Neural cell (in vitro differentiated cells): ENCODE measurements at regions not wholly inside any gene's neighbourhood (a gene's known extent, or its start where the extent isn't known, plus 50 kb on each side); places are given as distances from the start of the nearest gene placed in this dataset.

Experiments used
- H2AFZ ChIP-seq: fragments of 200-600, 300-800 bp; sonication (generic), shearing (Covaris generic); 2 replicates; pipeline ENCODE4 v1.6.0; 2014; ENCODE audit warnings: low read depth, mild to moderate bottlenecking, antibody characterized with exemption, low read length, moderate library complexity
- H3F3A ChIP-seq: fragments of 200-600 bp; shearing (Covaris generic); 2 replicates; pipeline ENCODE4 v1.6.1; 2016; ENCODE audit warnings: mild to moderate bottlenecking, moderate library complexity, mixed read lengths, antibody characterized with exemption, low read length; ENCODE audit not compliant: insufficient read depth, poor library complexity, severe bottlenecking
- H3K27ac ChIP-seq: fragments of 200-600, 300-800 bp; sonication (generic), shearing (Covaris generic); 2 replicates; pipeline ENCODE4 v1.5.1; 2014; ENCODE audit warnings: mild to moderate bottlenecking, low read length, moderate library complexity
- H3K27me3 ChIP-seq: fragments of 300-800, 200-600 bp; sonication (generic), shearing (Covaris generic); 2 replicates; pipeline ENCODE4 v1.6.0; 2014; ENCODE audit warnings: mild to moderate bottlenecking, low read depth, low read length, moderate library complexity; ENCODE audit not compliant: insufficient read depth
- H3K36me3 ChIP-seq: fragments of 300-800, 200-600 bp; sonication (generic), shearing (Covaris generic); 2 replicates; pipeline ENCODE4 v1.5.1; 2014; ENCODE audit warnings: mild to moderate bottlenecking, antibody characterized with exemption, low read length, moderate library complexity; ENCODE audit not compliant: insufficient read depth
- H3K4me2 ChIP-seq: fragments of 300-800, 200-600 bp; sonication (generic), shearing (Covaris generic); 2 replicates; pipeline ENCODE4 v1.6.0; 2014; ENCODE audit warnings: mild to moderate bottlenecking, low read length
- H3K4me3 ChIP-seq: fragments of 300-800, 200-600 bp; sonication (generic), shearing (Covaris generic); 2 replicates; pipeline ENCODE4 v1.5.1; 2014; ENCODE audit warnings: mild to moderate bottlenecking, low read length, moderate library complexity
- H3K79me2 ChIP-seq: fragments of 200-600 bp; shearing (Covaris generic); replicated peaks from 2 replicates; pipeline ENCODE4 v1.6.0; 2014; ENCODE audit warnings: mild to moderate bottlenecking, low read length, moderate library complexity; ENCODE audit not compliant: insufficient read depth
- H3K9ac ChIP-seq: fragments of 300-800, 200-600 bp; sonication (generic), shearing (Covaris generic); 2 replicates; pipeline ENCODE4 v1.6.1; 2016; ENCODE audit warnings: mild to moderate bottlenecking, low read length, mixed read lengths
- H3K9me2 ChIP-seq: fragments of 200-600 bp; shearing (Covaris generic); 2 replicates; pipeline ENCODE4 v1.6.1; 2016; ENCODE audit warnings: mild to moderate bottlenecking, low read length, mixed read lengths; ENCODE audit not compliant: insufficient read depth
- H3K9me3 ChIP-seq: fragments of 200-600, 300-800 bp; sonication (generic), shearing (Covaris generic); 2 replicates; pipeline ENCODE4 v1.6.1; 2016; ENCODE audit warnings: mild to moderate bottlenecking, mixed run types, low read length, moderate library complexity, mixed read lengths
- H4K20me1 ChIP-seq: fragments of 200-600 bp; shearing (Covaris generic); 2 replicates; pipeline ENCODE4 v1.6.1; 2016; ENCODE audit warnings: mild to moderate bottlenecking, mixed run types; ENCODE audit not compliant: insufficient read depth
- CTCF ChIP-seq: fragments of 450-650 bp; IDR thresholded peaks from 2 replicates; pipeline ENCODE4 v1.5.1; 2014; ENCODE audit warnings: antibody characterized with exemption, mild to moderate bottlenecking, moderate library complexity; ENCODE audit not compliant: poor library complexity, severe bottlenecking
- EP300 ChIP-seq: fragments of 450-650 bp; conservative IDR thresholded peaks from 2 replicates; pipeline ENCODE4 v1.6.1; 2014; ENCODE audit warnings: antibody characterized with exemption, mild to moderate bottlenecking, moderate library complexity; ENCODE audit not compliant: poor library complexity, severe bottlenecking
- POLR2AphosphoS5 ChIP-seq: IDR thresholded peaks from 2 replicates; pipeline ENCODE4 v1.6.1; 2012
- RAD21 ChIP-seq: fragments of 450-650 bp; conservative IDR thresholded peaks from 2 replicates; pipeline ENCODE4 v1.6.1; 2014; ENCODE audit warnings: antibody characterized with exemption, mild to moderate bottlenecking, moderate library complexity
- SMC3 ChIP-seq: fragments of 450-650 bp; conservative IDR thresholded peaks from 2 replicates; pipeline ENCODE4 v1.6.1; 2014; ENCODE audit warnings: antibody characterized with exemption, mild to moderate bottlenecking, moderate library complexity; ENCODE audit not compliant: poor library complexity
- TAF1 ChIP-seq: IDR thresholded peaks from 2 replicates; pipeline ENCODE4 v1.6.1; 2012; ENCODE audit warnings: low read depth
- TF ChIP-seq, protein P1 (sequence below): IDR thresholded peaks from 2 replicates; pipeline ENCODE4 v1.6.1; 2012; ENCODE audit warnings: borderline replicate concordance

- H3K9ac ChIP-seq = no peak overlapping the region
- no peaks in the 10 kb centered on the region for H3K9me2 ChIP-seq
- no peaks in the 10 kb centered on the region for H3K79me2 ChIP-seq
- no peak overlapping the region for H3K4me3 ChIP-seq
- peaks cover 3% of the 10 kb centered on the region for H3K27me3 ChIP-seq
- no peak overlapping the region for H3K4me2 ChIP-seq
- no peak overlapping the region for H2AFZ ChIP-seq
- H3F3A ChIP-seq = no peaks in the 10 kb centered on the region
- H3K27ac ChIP-seq = no peak overlapping the region
- no peaks in the 10 kb centered on the region for H3K36me3 ChIP-seq
- H3K9me3 ChIP-seq = no peaks in the 10 kb centered on the region
- H4K20me1 ChIP-seq = no peaks in the 10 kb centered on the region
- TF ChIP-seq EP300 = peak; percentile 27
- TF ChIP-seq CTCF = no peak
These were observed 144.6 kb downstream of the KIF18A start for GRCh38 chr11:27963370-27963769.

DNA sequence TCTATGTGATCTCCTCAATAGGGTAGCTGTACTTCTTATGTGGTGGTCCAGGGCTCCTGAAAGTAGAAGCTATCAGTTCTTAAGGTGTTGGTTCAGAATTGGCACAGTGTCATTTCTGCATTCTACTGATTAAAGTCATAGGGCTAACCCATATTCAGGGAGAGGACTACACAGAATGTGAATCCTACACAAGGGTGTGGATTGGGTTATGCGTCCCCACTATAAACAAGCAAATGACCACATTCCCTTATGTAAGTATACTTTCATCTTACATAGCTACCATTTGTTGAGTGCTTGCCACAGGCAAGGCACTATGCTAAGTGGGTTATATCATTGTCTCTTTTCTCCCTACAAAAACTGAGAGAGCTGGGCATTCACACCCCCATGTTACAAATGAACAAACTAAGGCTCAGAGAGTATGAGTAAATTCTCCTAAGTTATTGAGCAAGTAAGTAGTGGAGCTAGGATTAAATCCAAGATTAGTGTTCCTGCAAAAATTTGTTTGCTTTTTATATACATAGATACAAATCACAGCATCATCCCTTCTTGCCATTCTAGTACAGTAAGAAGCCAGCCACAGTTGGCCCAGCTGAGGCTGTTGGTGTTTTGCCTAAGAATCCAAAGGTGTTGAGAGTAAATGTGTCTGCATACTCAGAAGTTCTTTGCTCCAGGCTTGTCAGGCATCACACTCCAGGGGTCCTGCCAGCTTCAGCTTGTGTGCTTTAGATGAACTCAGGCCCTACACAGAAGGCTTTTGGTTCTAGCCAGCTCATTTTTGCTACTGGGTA is 157.8 kb downstream of the KIF18A start:
- H3F3A ChIP-seq = no peaks in the 10 kb centered on the region
- H3K27me3 ChIP-seq = no peaks in the 10 kb centered on the region
- H3K9me3 ChIP-seq = no peaks in the 10 kb centered on the region
- no peak overlapping the region for H3K4me2 ChIP-seq
- H3K27ac ChIP-seq = no peak overlapping the region
- no peak overlapping the region for H3K4me3 ChIP-seq
- H2AFZ ChIP-seq = no peak overlapping the region
- no peaks in the 10 kb centered on the region for H4K20me1 ChIP-seq
- H3K36me3 ChIP-seq = no peaks in the 10 kb centered on the region
- H3K79me2 ChIP-seq = no peaks in the 10 kb centered on the region
- no peak overlapping the region for H3K9ac ChIP-seq
- TF ChIP-seq RAD21 = no peak
- TF ChIP-seq TAF1 = no peak
- no peaks in the 10 kb centered on the region for H3K9me2 ChIP-seq

DNA sequence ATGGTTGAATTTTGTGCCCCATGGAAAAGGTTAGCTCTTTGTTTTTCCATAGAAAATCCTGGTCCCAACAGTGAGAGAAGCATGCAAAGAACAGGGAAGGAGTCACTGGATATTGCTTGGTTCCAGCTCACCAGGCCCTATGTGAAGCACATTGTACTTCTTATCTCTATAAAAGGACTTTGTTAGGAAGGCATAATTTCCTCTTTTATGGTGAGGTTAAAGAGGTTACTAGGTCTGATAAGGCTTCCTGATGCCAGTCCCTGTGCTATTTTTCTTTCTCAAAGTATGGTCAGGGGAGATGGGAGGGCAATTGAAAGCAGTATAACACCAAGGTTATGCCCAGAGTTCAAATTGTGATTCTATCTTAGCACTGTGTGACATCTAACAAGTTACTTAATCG is 162.6 kb downstream of the KIF18A start:
- no peaks in the 10 kb centered on the region for H3K27me3 ChIP-seq
- H2AFZ ChIP-seq = no peak overlapping the region
- no peaks in the 10 kb centered on the region for H3K79me2 ChIP-seq
- no peaks in the 10 kb centered on the region for H3F3A ChIP-seq
- no peak overlapping the region for H3K4me3 ChIP-seq
- no peaks in the 10 kb centered on the region for H3K36me3 ChIP-seq
- TF ChIP-seq EP300 = no peak
- no peak for TF ChIP-seq SMC3
- TF ChIP-seq, protein P1, sequence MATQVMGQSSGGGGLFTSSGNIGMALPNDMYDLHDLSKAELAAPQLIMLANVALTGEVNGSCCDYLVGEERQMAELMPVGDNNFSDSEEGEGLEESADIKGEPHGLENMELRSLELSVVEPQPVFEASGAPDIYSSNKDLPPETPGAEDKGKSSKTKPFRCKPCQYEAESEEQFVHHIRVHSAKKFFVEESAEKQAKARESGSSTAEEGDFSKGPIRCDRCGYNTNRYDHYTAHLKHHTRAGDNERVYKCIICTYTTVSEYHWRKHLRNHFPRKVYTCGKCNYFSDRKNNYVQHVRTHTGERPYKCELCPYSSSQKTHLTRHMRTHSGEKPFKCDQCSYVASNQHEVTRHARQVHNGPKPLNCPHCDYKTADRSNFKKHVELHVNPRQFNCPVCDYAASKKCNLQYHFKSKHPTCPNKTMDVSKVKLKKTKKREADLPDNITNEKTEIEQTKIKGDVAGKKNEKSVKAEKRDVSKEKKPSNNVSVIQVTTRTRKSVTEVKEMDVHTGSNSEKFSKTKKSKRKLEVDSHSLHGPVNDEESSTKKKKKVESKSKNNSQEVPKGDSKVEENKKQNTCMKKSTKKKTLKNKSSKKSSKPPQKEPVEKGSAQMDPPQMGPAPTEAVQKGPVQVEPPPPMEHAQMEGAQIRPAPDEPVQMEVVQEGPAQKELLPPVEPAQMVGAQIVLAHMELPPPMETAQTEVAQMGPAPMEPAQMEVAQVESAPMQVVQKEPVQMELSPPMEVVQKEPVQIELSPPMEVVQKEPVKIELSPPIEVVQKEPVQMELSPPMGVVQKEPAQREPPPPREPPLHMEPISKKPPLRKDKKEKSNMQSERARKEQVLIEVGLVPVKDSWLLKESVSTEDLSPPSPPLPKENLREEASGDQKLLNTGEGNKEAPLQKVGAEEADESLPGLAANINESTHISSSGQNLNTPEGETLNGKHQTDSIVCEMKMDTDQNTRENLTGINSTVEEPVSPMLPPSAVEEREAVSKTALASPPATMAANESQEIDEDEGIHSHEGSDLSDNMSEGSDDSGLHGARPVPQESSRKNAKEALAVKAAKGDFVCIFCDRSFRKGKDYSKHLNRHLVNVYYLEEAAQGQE = no peak
- no peak for TF ChIP-seq RAD21
- no peak for TF ChIP-seq POLR2AphosphoS5
- no peak overlapping the region for H3K9ac ChIP-seq
- H3K9me3 ChIP-seq = no peaks in the 10 kb centered on the region
- no peak overlapping the region for H3K27ac ChIP-seq
- no peak overlapping the region for H3K4me2 ChIP-seq
- H4K20me1 ChIP-seq = no peaks in the 10 kb centered on the region
- H3K9me2 ChIP-seq = no peaks in the 10 kb centered on the region
